ENCODE measurements at regions not wholly inside any gene's neighbourhood (a gene's known extent, or its start where the extent isn't known, plus 50 kb on each side); places are given as distances from the start of the nearest gene placed in this dataset.

DNA sequence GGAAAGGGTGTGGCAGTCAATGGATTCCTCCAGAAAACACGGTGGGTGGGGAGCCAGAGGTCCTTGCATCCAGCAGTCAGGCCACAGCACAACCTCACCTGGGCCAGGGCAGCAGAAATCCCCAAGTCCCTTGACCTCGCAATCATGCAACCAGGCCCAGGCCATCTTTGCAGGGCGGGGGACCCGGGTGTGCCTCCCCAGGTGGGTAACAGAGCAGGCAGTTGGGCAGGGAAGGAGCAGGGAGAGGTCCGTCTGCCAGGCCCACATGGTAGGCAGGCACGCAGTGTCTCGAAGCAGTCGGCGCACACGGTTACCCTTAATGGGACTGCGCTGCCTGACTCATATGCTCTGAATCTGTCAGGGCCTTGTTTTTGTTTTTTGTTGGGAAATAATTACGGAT lies 153.0 kb downstream of the RBFOX3 start:
- TF ChIP-seq GRHL2 (CRISPR knock-in tag; IDR thresholded peaks at IDR 0.05; ENCODE audit: insufficient replicate concordance, severe bottlenecking) (no peak), TCF7 (CRISPR knock-in tag; IDR thresholded peaks at IDR 0.05; ENCODE audit: low read depth) (no peak)
- TF ChIP-seq, protein P1, sequence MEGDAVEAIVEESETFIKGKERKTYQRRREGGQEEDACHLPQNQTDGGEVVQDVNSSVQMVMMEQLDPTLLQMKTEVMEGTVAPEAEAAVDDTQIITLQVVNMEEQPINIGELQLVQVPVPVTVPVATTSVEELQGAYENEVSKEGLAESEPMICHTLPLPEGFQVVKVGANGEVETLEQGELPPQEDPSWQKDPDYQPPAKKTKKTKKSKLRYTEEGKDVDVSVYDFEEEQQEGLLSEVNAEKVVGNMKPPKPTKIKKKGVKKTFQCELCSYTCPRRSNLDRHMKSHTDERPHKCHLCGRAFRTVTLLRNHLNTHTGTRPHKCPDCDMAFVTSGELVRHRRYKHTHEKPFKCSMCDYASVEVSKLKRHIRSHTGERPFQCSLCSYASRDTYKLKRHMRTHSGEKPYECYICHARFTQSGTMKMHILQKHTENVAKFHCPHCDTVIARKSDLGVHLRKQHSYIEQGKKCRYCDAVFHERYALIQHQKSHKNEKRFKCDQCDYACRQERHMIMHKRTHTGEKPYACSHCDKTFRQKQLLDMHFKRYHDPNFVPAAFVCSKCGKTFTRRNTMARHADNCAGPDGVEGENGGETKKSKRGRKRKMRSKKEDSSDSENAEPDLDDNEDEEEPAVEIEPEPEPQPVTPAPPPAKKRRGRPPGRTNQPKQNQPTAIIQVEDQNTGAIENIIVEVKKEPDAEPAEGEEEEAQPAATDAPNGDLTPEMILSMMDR (IDR thresholded peaks at IDR 0.05), result no peak

All from WTC11 (cell line).